ENCODE measurements at regions not wholly inside any gene's neighbourhood (a gene's known extent, or its start where the extent isn't known, plus 50 kb on each side); places are given as distances from the start of the nearest gene placed in this dataset.

GRCh38 chr13:111561091-111561781 is 240.8 kb downstream of the TEX29 start (continued):
- TF ChIP-seq MAX (IDR thresholded peaks at IDR 0.05; ENCODE audit: low read depth) (no peak), RFX5 (IDR thresholded peaks at IDR 0.05; ENCODE audit: low read length) (no peak), GATA2 (CRISPR knock-in tag; IDR thresholded peaks at IDR 0.05) (no peak), PBX3 (IDR thresholded peaks at IDR 0.05) (no peak), YY1 (IDR thresholded peaks at IDR 0.05; ENCODE audit: low read depth) (no peak)

GRCh38 chr13:111562716-111563115 is 242.3 kb downstream of the TEX29 start:
- ChIA-PET CTCF (no interaction called here), POLR2A (no interaction called here)
- no peaks in the 10 kb centered on the region for H3K9me2 ChIP-seq
- DNase-seq, result no peak
- no peaks in the 10 kb centered on the region for H3K9me3 ChIP-seq
- no peak overlapping the region for H3K4me2 ChIP-seq
- no peaks in the 10 kb centered on the region for H3F3A ChIP-seq (replicated peaks; ENCODE audit: insufficient read depth)
- no peak overlapping the region for H3K4me3 ChIP-seq (ENCODE audit: low read depth in 2 of 2, low read length in 1 of 2)
- H3K27ac ChIP-seq (ENCODE audit: low read depth in 2 of 2, low read length in 1 of 2), result no peak overlapping the region
- no peaks in the 10 kb centered on the region for H3K4me1 ChIP-seq (ENCODE audit: control insufficient read depth in 1 of 2, insufficient read depth in 2 of 2, low read depth in 1 of 2, low read length in 1 of 2)
- no peak overlapping the region for H2AFZ ChIP-seq (ENCODE audit: low read depth)
- no peaks in the 10 kb centered on the region for H4K20me1 ChIP-seq (ENCODE audit: insufficient read depth)
- no peak overlapping the region for H3K9ac ChIP-seq
- H3K79me2 ChIP-seq (ENCODE audit: insufficient read depth), result no peaks in the 10 kb centered on the region
- WGBS (ENCODE audit: low lambda C conversion rate), result 13% methylated on average over 4 of the region's 4 CpGs
- no peak for TF ChIP-seq NRF1 (IDR thresholded peaks at IDR 0.05; ENCODE audit: low read depth, low read length)
- no peak for TF ChIP-seq SIN3A (IDR thresholded peaks at IDR 0.05; ENCODE audit: borderline replicate concordance, low read depth, low read length)
- no peak for TF ChIP-seq GATA2 (CRISPR knock-in tag; IDR thresholded peaks at IDR 0.05)
- no peak for TF ChIP-seq REST (IDR thresholded peaks at IDR 0.05; ENCODE audit: low read depth, low read length)
- TF ChIP-seq TAF1 (IDR thresholded peaks at IDR 0.05; ENCODE audit: borderline replicate concordance, low read depth, low read length), result no peak
- no peak for TF ChIP-seq RXRA (IDR thresholded peaks at IDR 0.05; ENCODE audit: borderline replicate concordance, low read depth)
- TF ChIP-seq IRF3 (IDR thresholded peaks at IDR 0.05; ENCODE audit: low read depth, low read length), result no peak
- no peak for TF ChIP-seq CHD2 (IDR thresholded peaks at IDR 0.05; ENCODE audit: low read length, partially characterized antibody)
- TF ChIP-seq PBX3 (IDR thresholded peaks at IDR 0.05), result no peak
- no peak for TF ChIP-seq MXI1 (IDR thresholded peaks at IDR 0.05; ENCODE audit: low read depth, low read length)
- no peak for TF ChIP-seq USF2 (IDR thresholded peaks at IDR 0.05; ENCODE audit: borderline replicate concordance, low read depth, low read length)
- TF ChIP-seq POLR2AphosphoS5 (IDR thresholded peaks at IDR 0.05; ENCODE audit: low read depth, low read length), result no peak
- no peak for TF ChIP-seq TCF12 (IDR thresholded peaks at IDR 0.05)
- TF ChIP-seq SMC3 (IDR thresholded peaks at IDR 0.05; ENCODE audit: low read depth, low read length), result no peak
- no peak for TF ChIP-seq EP300 (IDR thresholded peaks at IDR 0.05; ENCODE audit: borderline replicate concordance in 1 of 2, low read depth in 1 of 2, low read length in 1 of 2)
- TF ChIP-seq NFIC (IDR thresholded peaks at IDR 0.05; ENCODE audit: borderline replicate concordance), result no peak
- no peak for TF ChIP-seq EZH2phosphoT487 (IDR thresholded peaks at IDR 0.05; ENCODE audit: borderline replicate concordance, low read depth)
- TF ChIP-seq TEAD4 (IDR thresholded peaks at IDR 0.05; ENCODE audit: borderline replicate concordance, insufficient read depth), result no peak
- H3K27me3 ChIP-seq (ENCODE audit: insufficient read depth), result no peaks in the 10 kb centered on the region
- H3K36me3 ChIP-seq (replicated peaks in 1 of 2; ENCODE audit: control insufficient read depth in 1 of 2, insufficient read depth in 2 of 2, low read length in 1 of 2), result no peaks in the 10 kb centered on the region

Data from SK-N-SH (cell line).